ENCODE measurements at regions not wholly inside any gene's neighbourhood (a gene's known extent, or its start where the extent isn't known, plus 50 kb on each side); places are given as distances from the start of the nearest gene placed in this dataset.

DNA sequence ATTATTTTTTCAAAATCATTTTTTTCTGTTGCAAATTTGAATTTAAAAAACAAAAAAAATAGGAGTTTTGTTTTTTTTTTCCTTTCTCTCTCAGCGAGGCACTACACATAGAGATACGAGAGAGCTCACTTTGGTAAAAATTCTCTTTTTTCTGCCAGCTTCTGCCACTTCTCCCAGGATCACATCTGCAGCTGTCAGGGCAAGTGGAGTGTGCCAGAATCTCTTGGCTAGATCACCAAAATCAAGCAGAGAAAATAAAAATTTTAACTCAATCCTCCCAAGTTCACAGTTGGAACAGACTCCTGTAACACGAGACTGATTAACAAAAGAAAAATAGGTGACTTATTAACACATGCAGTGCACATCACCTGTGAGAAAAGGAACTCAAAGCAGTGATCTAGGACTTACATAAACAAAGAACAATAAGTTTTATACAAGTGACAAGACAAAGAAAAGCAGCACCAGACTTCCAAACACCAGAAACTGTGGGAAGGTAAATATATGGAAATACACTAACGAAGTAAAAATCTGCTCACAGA, 213.2 kb upstream of the ZFP42 start:
- H3K27ac ChIP-seq, result no peak overlapping the region
- TF ChIP-seq, protein P1, sequence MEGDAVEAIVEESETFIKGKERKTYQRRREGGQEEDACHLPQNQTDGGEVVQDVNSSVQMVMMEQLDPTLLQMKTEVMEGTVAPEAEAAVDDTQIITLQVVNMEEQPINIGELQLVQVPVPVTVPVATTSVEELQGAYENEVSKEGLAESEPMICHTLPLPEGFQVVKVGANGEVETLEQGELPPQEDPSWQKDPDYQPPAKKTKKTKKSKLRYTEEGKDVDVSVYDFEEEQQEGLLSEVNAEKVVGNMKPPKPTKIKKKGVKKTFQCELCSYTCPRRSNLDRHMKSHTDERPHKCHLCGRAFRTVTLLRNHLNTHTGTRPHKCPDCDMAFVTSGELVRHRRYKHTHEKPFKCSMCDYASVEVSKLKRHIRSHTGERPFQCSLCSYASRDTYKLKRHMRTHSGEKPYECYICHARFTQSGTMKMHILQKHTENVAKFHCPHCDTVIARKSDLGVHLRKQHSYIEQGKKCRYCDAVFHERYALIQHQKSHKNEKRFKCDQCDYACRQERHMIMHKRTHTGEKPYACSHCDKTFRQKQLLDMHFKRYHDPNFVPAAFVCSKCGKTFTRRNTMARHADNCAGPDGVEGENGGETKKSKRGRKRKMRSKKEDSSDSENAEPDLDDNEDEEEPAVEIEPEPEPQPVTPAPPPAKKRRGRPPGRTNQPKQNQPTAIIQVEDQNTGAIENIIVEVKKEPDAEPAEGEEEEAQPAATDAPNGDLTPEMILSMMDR (IDR thresholded peaks at IDR 0.05), result no peak
- no peak for TF ChIP-seq POLR2A (IDR thresholded peaks at IDR 0.05)
- no peaks in the 10 kb centered on the region for H3K36me3 ChIP-seq
- H3K9me3 ChIP-seq, result no peaks in the 10 kb centered on the region
- intact Hi-C loops (cut with DNase I), result no loop called here
- WGBS (ENCODE audit: insufficient coverage, low coverage, low lambda C conversion rate, missing lambda C conversion rate), result 46% methylated on average over 4 of the region's 4 CpGs
- H3K4me1 ChIP-seq, result no peaks in the 10 kb centered on the region
- H3K4me3 ChIP-seq, result no peak overlapping the region
- no peak for DNase-seq
- no peaks in the 10 kb centered on the region for H3K27me3 ChIP-seq
- no peak for ATAC-seq

DNA sequence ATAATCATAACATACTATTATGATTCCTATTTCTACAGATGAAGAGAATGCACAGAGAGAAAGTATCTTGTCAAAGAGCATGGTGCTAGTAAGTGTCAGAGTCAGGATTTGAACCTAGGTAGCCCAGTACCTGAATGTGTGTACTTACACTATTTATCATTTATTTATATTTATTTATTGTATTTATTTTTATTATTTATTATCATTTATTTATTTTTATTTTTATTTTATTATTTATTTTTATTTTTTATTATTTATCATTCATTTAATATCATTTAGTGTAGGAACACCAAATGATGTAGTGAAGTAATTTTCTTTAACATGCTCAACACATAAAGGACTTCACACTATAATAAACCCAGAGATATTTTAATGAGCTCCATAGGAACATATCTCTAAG, 209.4 kb upstream of the ZFP42 start:
- intact Hi-C loops (cut with DNase I), result no loop called here
- DNase-seq (no peak), ATAC-seq (no peak)
- H3K9me3 ChIP-seq, result no peaks in the 10 kb centered on the region
- H3K27me3 ChIP-seq, result no peaks in the 10 kb centered on the region
- H3K4me3 ChIP-seq, result no peak overlapping the region
- no peaks in the 10 kb centered on the region for H3K36me3 ChIP-seq
- TF ChIP-seq POLR2A (IDR thresholded peaks at IDR 0.05), result no peak
- TF ChIP-seq, protein P1 (IDR thresholded peaks at IDR 0.05), result no peak
- H3K4me1 ChIP-seq, result no peaks in the 10 kb centered on the region
- H3K27ac ChIP-seq, result no peak overlapping the region

DNA sequence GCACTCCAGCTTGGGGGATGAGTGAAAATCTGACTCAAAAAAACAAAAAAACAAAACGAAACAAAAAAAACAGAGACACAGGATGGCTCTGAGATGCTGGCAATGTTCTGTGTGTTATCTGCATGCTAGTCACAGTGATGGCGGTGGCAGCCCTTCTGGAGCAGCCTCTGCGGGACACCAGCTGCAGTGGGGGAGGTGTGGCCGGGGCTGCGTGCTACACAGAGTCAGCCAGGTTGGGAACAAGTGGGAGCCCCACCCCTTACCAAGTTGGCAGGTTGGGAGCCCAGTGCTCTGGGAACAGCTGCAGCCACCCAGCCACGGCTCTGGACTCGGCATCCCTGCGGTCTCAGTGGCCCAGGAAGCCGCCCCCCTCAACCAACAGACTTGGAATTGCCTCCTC, 206.5 kb upstream of the ZFP42 start:
- no peak overlapping the region for H3K4me3 ChIP-seq
- WGBS (ENCODE audit: insufficient coverage, low coverage, low lambda C conversion rate, missing lambda C conversion rate), result 29% methylated on average over 1 of the region's 9 CpGs
- intact Hi-C loops (cut with DNase I), result no loop called here

DNA sequence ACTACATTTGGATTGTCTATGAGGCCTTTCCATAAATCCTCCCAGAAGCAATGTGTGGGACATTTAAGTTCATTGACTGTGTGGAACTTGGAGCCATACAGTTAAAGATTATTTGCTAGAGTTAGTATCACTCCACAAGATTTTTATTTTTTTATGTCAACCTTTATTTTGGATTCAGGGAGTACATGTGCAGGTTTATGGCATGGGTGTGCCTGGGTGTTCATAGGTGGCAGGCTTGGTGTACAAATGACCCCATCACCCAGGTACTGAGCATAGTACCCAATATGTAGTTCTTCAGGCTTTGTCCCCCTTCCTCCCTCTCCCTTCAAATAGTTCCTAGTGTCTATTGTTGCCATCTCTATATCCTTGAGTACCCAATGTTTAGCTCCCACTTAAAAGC, 199.8 kb upstream of the ZFP42 start:
- no peaks in the 10 kb centered on the region for H3K9me3 ChIP-seq
- intact Hi-C loops (cut with DNase I), result no loop called here
- no peak overlapping the region for H3K4me3 ChIP-seq
- TF ChIP-seq, protein P1 (IDR thresholded peaks at IDR 0.05), result no peak
- TF ChIP-seq POLR2A (IDR thresholded peaks at IDR 0.05), result no peak
- no peak for ATAC-seq
- H3K4me1 ChIP-seq, result no peaks in the 10 kb centered on the region
- H3K36me3 ChIP-seq, result no peaks in the 10 kb centered on the region
- no peaks in the 10 kb centered on the region for H3K27me3 ChIP-seq
- DNase-seq, result no peak
- H3K27ac ChIP-seq, result no peak overlapping the region

More for the DNA sequence above, 206.5 kb upstream of the ZFP42 start:
- ATAC-seq (no peak), DNase-seq (no peak)
- no peaks in the 10 kb centered on the region for H3K4me1 ChIP-seq
- no peaks in the 10 kb centered on the region for H3K27me3 ChIP-seq
- TF ChIP-seq, protein P1 (IDR thresholded peaks at IDR 0.05), result no peak
- TF ChIP-seq POLR2A (IDR thresholded peaks at IDR 0.05), result no peak
- H3K9me3 ChIP-seq, result no peaks in the 10 kb centered on the region
- H3K36me3 ChIP-seq, result no peaks in the 10 kb centered on the region
- H3K27ac ChIP-seq, result no peak overlapping the region

DNA sequence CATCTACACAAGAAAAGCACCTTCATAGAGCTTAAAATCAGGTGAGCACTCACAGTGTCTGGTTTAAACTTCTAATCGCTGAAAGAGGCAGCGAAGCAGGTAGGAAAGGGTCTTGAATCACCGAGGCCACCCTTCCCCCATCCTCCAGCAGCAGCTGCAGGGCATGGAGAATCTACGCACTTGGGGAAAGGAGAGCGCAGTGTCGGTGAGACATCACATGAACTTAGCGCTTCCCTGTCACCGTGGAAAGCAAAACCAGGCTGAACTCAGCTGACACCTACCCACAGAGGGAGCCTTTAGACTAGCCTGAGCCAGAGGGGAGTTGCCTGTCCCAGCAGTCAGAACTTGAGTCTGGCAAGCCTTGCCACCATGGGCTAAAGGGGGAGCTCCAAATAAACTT, 197.2 kb upstream of the ZFP42 start:
- ATAC-seq (no peak), DNase-seq (no peak)
- intact Hi-C loops (cut with DNase I), result no loop called here
- 47% methylated on average over 3 of the region's 8 CpGs for WGBS (ENCODE audit: insufficient coverage, low coverage, low lambda C conversion rate, missing lambda C conversion rate)
- H3K27me3 ChIP-seq, result no peaks in the 10 kb centered on the region
- no peak overlapping the region for H3K4me3 ChIP-seq
- H3K36me3 ChIP-seq, result no peaks in the 10 kb centered on the region
- H3K4me1 ChIP-seq, result no peaks in the 10 kb centered on the region
- TF ChIP-seq POLR2A (IDR thresholded peaks at IDR 0.05), result no peak
- TF ChIP-seq, protein P1 (IDR thresholded peaks at IDR 0.05), result no peak
- no peaks in the 10 kb centered on the region for H3K9me3 ChIP-seq
- H3K27ac ChIP-seq, result no peak overlapping the region
